K562 (cell line): ENCODE measurements at regions not wholly inside any gene's neighbourhood (a gene's known extent, or its start where the extent isn't known, plus 50 kb on each side); places are given as distances from the start of the nearest gene placed in this dataset.

Source experiments
- ATAC-seq: fragments of 200-7000 bp; cut with Tn5 transposase; 3 replicates; pipeline ENCODE4 v1.9.1; 2020; ENCODE audit warnings: moderate library complexity
- BruUV-seq: library from RNA; stranded (reverse); fragments of 400-500 nt; replicated peaks from 2 replicates; lab custom pipeline; 2021; lab: Mats Ljungman, UMichigan
- CTCF ChIA-PET: fragments of 300-600 bp; formaldehyde crosslinking; extraction: SDS; loops from one replicate; lab custom pipeline; 2021; ENCODE audit warnings: low intra/inter-chr PET ratio; lab: Yijun Ruan, JAX
- POLR2A ChIA-PET: fragments of 300-600, 350-650 bp; sonication (Branson Sonifier 250); formaldehyde crosslinking; extraction: SDS; loops from one replicate; lab custom pipeline; 2021; ENCODE audit warnings: antibody characterized with exemption, inconsistent platforms; lab: Yijun Ruan, JAX
- DNase-seq, 4 experiments: peaks; one replicate each; pipeline versions ENCODE4 v3.0.0 to v3.0.0-alpha.2; 2011 to 2018; ENCODE audit warnings: low spot score in 3 of 4, mixed read lengths in 3 of 4; ENCODE audit errors: extremely low read depth in 1 of 4
- FAIRE-seq: peaks from 2 replicates; lab custom pipeline; 2011; peaks lifted over from hg19 to GRCh38; lab: Jason Lieb, UNC
- H2AFZ ChIP-seq: 2 replicates; pipeline ENCODE4 v1.6.0; 2011; ENCODE audit warnings: low read depth, low read length, control low read depth, inconsistent platforms
- H3K27ac ChIP-seq: fragments of 200-600 bp; 3 replicates; pipeline ENCODE4 v1.8.0; 2011; ENCODE audit warnings: low read depth, mild to moderate bottlenecking, control low read depth, inconsistent platforms, low read length, moderate library complexity, mixed read lengths; ENCODE audit errors: extremely low read depth
- H3K27me3 ChIP-seq, 2 experiments: fragments of 300-600 bp in 1 of 2; 2 replicates in 1 of 2; 3 replicates in 1 of 2; pipeline versions ENCODE4 v1.6.0 to v1.8.0; 2011; ENCODE audit warnings: inconsistent platforms in 2 of 2, low read length in 2 of 2, mild to moderate bottlenecking in 1 of 2, mixed read lengths in 1 of 2, moderate library complexity in 1 of 2; ENCODE audit not compliant: control insufficient read depth in 2 of 2, insufficient read depth in 2 of 2
- H3K36me3 ChIP-seq: fragments of 300-600 bp; 3 replicates; pipeline ENCODE4 v1.8.0; 2011; ENCODE audit warnings: mild to moderate bottlenecking, low read length, inconsistent platforms; ENCODE audit not compliant: control insufficient read depth, insufficient read depth
- H3K4me1 ChIP-seq, 2 experiments: fragments of 200-600 bp in 1 of 2; replicated peaks in 1 of 2; 2 replicates in 1 of 2; 3 replicates in 1 of 2; pipeline versions ENCODE4 v1.5.1 to v1.8.0; 2011; ENCODE audit warnings: inconsistent platforms in 2 of 2, low read length in 2 of 2, mild to moderate bottlenecking in 1 of 2, mixed read lengths in 1 of 2, moderate library complexity in 1 of 2; ENCODE audit not compliant: control insufficient read depth in 2 of 2, insufficient read depth in 2 of 2
- H3K4me2 ChIP-seq: 2 replicates; pipeline ENCODE4 v1.6.1; 2011; ENCODE audit warnings: low read length, control low read depth, inconsistent platforms, mixed read lengths; ENCODE audit not compliant: insufficient read depth
- H3K4me3 ChIP-seq: fragments of 200-600 bp; sonication (generic), shearing (Covaris generic); 2 replicates; pipeline ENCODE4 v1.5.1; 2016; ENCODE audit warnings: control low read depth, inconsistent platforms
- H3K79me2 ChIP-seq: fragments of 200-600 bp; 3 replicates; pipeline ENCODE4 v1.8.0; 2011; ENCODE audit warnings: low read length, inconsistent platforms; ENCODE audit not compliant: control insufficient read depth, insufficient read depth
- H3K9ac ChIP-seq, 2 experiments: 2 replicates each; pipeline versions ENCODE4 v1.6.0 to v1.6.1; 2011; ENCODE audit warnings: low read depth in 2 of 2, low read length in 2 of 2, control low read depth in 1 of 2, inconsistent platforms in 1 of 2, mild to moderate bottlenecking in 1 of 2, mixed read lengths in 1 of 2; ENCODE audit not compliant: insufficient read depth in 1 of 2
- H3K9me1 ChIP-seq: one replicate; pipeline ENCODE4 v1.6.0; 2011; ENCODE audit warnings: inconsistent platforms, mild to moderate bottlenecking, low read length, moderate library complexity; ENCODE audit not compliant: control insufficient read depth, insufficient read depth
- H3K9me3 ChIP-seq: replicated peaks from 2 replicates; pipeline ENCODE4 v1.5.1; 2011; ENCODE audit warnings: low read depth, low read length, inconsistent platforms; ENCODE audit not compliant: control insufficient read depth, insufficient read depth
- H4K20me1 ChIP-seq: replicated peaks from 2 replicates; pipeline ENCODE4 v1.6.1; 2011; ENCODE audit warnings: low read length, inconsistent platforms, mixed read lengths; ENCODE audit not compliant: control insufficient read depth, insufficient read depth
- WGBS: fragments of 100-300 bp; shearing (Covaris generic); methylation state at CpG from one replicate; pipeline ENCODE4 v1.1.6; 2016; ENCODE audit warnings: low coverage, mixed read lengths; ENCODE audit not compliant: insufficient coverage; ENCODE audit errors: missing lambda C conversion rate; 5-methylcytosine and 5-hydroxymethylcytosine counted together
- in situ Hi-C: fragments of 300-500 bp; cut with MboI; formaldehyde crosslinking; loops from 4 replicates; pipeline ENCODE4 v1.15.0; 2018; ENCODE audit warnings: inconsistent platforms, mixed read lengths
- intact Hi-C: fragments of 100-400 bp; cut with micrococcal nuclease; formaldehyde crosslinking; loops from 2 replicates; pipeline ENCODE4 v1.14.2; 2022
- TF ChIP-seq, protein P1 (sequence below), 3 experiments: IDR thresholded peaks in 2 of 3; conservative IDR thresholded peaks in 1 of 3; 2 replicates each; pipeline ENCODE4 v1.5.1; 2011 to 2012; ENCODE audit warnings: low read length in 3 of 3, mild to moderate bottlenecking in 3 of 3, control low read depth in 2 of 3, improper control_type of control experiment in 1 of 3, inconsistent platforms in 1 of 3, low read depth in 1 of 3, mixed read lengths in 1 of 3, moderate library complexity in 1 of 3; ENCODE audit not compliant: insufficient read depth in 2 of 3
- TF ChIP-seq, protein P2 (sequence below): fragments of 150-350 bp; conservative IDR thresholded peaks from 2 replicates; pipeline ENCODE4 v1.6.1; 2014; ENCODE audit warnings: low read length

DNA sequence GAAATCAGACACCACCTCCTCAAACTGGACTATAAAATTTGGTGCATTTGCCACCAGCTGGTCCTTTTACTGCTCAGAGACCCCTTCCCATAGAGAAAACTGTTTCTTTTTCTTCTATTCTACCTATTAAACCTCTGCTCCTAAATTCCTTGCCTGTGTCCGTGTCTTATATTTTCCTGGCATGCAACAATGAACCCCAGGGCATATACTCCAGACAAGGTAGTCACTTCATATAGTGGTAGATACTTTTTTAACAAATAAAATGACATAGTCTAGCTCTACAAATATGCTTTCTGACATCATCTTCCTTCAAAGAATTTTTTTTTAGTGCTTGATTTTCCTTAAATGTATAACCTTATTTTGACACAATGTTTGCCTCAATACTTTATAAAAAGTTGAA lies 1402.9 kb upstream of the PABPC4L start:
- Histone ChIP-seq H3K4me2 (no peak overlapping the region), H3K36me3 (no peaks in the 10 kb centered on the region), H3K9ac (no peak overlapping the region), H4K20me1 (no peaks in the 10 kb centered on the region), H2AFZ (no peak overlapping the region), H3K4me3 (no peak overlapping the region), H3K9me3 (no peaks in the 10 kb centered on the region), H3K79me2 (no peaks in the 10 kb centered on the region), H3K27ac (no peak overlapping the region), H3K27me3 (no peaks in the 10 kb centered on the region), H3K9me1 (no peaks in the 10 kb centered on the region), H3K4me1 (no peaks in the 10 kb centered on the region)
- no TSS peak for BruUV-seq
- ATAC-seq (no peak), FAIRE-seq (no peak), DNase-seq (no peak)
- TF ChIP-seq, protein P1, sequence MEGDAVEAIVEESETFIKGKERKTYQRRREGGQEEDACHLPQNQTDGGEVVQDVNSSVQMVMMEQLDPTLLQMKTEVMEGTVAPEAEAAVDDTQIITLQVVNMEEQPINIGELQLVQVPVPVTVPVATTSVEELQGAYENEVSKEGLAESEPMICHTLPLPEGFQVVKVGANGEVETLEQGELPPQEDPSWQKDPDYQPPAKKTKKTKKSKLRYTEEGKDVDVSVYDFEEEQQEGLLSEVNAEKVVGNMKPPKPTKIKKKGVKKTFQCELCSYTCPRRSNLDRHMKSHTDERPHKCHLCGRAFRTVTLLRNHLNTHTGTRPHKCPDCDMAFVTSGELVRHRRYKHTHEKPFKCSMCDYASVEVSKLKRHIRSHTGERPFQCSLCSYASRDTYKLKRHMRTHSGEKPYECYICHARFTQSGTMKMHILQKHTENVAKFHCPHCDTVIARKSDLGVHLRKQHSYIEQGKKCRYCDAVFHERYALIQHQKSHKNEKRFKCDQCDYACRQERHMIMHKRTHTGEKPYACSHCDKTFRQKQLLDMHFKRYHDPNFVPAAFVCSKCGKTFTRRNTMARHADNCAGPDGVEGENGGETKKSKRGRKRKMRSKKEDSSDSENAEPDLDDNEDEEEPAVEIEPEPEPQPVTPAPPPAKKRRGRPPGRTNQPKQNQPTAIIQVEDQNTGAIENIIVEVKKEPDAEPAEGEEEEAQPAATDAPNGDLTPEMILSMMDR (IDR thresholded peaks at IDR 0.05 in 2 of 3, conservative IDR thresholded peaks at IDR 0.05 in 1 of 3; ENCODE audit: insufficient read depth in 2 of 3, low read depth in 1 of 3, low read length in 3 of 3): no peak
- TF ChIP-seq, protein P2, sequence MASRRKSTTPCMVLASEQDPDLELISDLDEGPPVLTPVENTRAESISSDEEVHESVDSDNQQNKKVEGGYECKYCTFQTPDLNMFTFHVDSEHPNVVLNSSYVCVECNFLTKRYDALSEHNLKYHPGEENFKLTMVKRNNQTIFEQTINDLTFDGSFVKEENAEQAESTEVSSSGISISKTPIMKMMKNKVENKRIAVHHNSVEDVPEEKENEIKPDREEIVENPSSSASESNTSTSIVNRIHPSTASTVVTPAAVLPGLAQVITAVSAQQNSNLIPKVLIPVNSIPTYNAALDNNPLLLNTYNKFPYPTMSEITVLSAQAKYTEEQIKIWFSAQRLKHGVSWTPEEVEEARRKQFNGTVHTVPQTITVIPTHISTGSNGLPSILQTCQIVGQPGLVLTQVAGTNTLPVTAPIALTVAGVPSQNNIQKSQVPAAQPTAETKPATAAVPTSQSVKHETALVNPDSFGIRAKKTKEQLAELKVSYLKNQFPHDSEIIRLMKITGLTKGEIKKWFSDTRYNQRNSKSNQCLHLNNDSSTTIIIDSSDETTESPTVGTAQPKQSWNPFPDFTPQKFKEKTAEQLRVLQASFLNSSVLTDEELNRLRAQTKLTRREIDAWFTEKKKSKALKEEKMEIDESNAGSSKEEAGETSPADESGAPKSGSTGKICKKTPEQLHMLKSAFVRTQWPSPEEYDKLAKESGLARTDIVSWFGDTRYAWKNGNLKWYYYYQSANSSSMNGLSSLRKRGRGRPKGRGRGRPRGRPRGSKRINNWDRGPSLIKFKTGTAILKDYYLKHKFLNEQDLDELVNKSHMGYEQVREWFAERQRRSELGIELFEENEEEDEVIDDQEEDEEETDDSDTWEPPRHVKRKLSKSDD: no peak
- ChIA-PET CTCF (no interaction called here), POLR2A (no interaction called here)
- in situ Hi-C loops: no loop called here
- intact Hi-C loops: no loop called here
- 0% methylated on average over 1 of the region's 1 CpG for WGBS
